Urinary bladder (tissue), 3 donors: ENCODE measurements at regions not wholly inside any gene's neighbourhood (a gene's known extent, or its start where the extent isn't known, plus 50 kb on each side); places are given as distances from the start of the nearest gene placed in this dataset.
"Not testable (repeated sequence)": the region's sequence is repeated elsewhere in the genome, so short reads cannot be mapped to it uniquely, and the experiment has no call there.

Experiments
- DNase-seq: peaks from one replicate; pipeline ENCODE4 v3.0.0-alpha.2; 2015; ENCODE audit errors: extremely low spot score
- H3K27ac ChIP-seq: one replicate; pipeline ENCODE4 v1.5.1; 2013; ENCODE audit warnings: low read depth, mild to moderate bottlenecking, moderate library complexity
- H3K36me3 ChIP-seq: one replicate; pipeline ENCODE4 v1.6.1; 2013; ENCODE audit warnings: mild to moderate bottlenecking, moderate library complexity; ENCODE audit not compliant: insufficient read depth
- H3K4me1 ChIP-seq: one replicate; pipeline ENCODE4 v1.6.1; 2013; ENCODE audit warnings: mild to moderate bottlenecking, moderate library complexity; ENCODE audit not compliant: insufficient read depth
- H3K4me3 ChIP-seq: one replicate; pipeline ENCODE4 v1.5.1; 2013; ENCODE audit warnings: low read depth, low read length
- WGBS: extraction: QIAGEN DNeasy Blood & Tissue Kit; methylation state at CpG from one replicate; pipeline ENCODE4 v1.1.7; 2013; 5-methylcytosine and 5-hydroxymethylcytosine counted together
- donor health status: healthy with polysubstance abuse.
- donor health status: healthy.

DNA sequence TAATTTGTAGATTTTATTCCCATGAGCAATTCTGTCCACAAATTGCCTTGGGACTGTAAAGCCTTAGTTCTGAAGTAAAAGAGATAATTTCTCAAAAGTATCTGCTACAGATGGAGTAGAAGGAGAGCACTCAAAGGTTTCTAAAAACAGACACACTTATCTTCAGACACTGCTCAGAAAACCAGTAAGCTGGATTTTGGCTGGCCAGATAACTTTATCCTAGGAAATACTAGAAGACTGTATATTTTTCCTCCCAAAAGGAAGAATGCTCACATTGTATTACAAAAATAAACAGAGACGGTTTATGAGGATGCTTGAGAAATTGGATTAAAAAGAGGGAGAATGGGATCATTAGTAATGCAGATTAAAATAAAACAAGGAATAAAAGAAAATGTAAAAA, 178.0 kb upstream of the IGFBP3 start:
- 32% methylated on average over 1 of the region's 1 CpG for WGBS
- Histone ChIP-seq H3K4me1 (no peaks in the 10 kb centered on the region), H3K4me3 (no peak overlapping the region), H3K36me3 (no peaks in the 10 kb centered on the region), H3K27ac (no peak overlapping the region)
- DNase-seq = no peak

DNA sequence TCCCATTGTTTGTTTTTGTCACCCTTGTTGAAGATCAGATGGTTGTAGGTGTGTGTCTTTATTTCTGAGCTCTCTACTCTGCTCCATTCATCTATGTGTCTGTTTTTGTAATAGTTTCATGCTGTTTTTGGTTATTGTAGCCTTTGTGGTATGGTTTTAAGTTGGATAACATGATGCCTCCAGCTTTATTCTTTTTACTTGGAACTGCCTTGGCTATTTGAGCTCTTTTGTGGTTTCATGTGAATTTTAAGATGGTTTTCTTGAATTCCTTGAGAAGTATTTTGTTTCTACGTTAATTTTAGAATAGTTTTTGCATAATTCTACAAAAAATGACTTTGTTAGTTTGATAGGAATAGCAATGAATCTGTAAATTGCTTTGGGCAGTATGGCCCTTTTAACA, 170.0 kb upstream of the IGFBP3 start:
- no peaks in the 10 kb centered on the region for H3K4me1 ChIP-seq
- no peak for DNase-seq
- no peak overlapping the region for H3K27ac ChIP-seq
- 62% methylated on average over 1 of the region's 1 CpG for WGBS
- no peaks in the 10 kb centered on the region for H3K36me3 ChIP-seq
- no peak overlapping the region for H3K4me3 ChIP-seq

DNA sequence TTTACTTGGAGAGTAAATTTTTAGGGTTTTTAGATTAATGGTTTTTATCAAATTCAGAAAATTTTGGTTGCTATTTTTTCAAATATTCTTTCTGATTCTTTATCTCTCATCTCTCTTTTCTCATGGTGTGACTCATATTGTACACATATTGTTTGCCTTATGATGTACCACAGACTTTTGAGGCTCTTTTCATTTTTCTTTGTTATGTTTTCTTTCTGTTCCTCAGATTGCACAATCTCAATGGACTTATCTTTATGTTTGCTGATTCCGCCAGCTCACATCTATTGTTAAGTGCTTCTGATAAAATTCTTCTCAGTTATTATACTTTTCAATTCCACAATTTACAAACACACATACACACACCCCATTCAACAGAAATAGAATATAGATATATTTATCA, 168.2 kb upstream of the IGFBP3 start:
- DNase-seq = no peak
- Histone ChIP-seq H3K4me3 (no peak overlapping the region), H3K36me3 (no peaks in the 10 kb centered on the region), H3K4me1 (no peaks in the 10 kb centered on the region), H3K27ac (no peak overlapping the region)
- 90% methylated on average over 1 of the region's 1 CpG for WGBS

DNA sequence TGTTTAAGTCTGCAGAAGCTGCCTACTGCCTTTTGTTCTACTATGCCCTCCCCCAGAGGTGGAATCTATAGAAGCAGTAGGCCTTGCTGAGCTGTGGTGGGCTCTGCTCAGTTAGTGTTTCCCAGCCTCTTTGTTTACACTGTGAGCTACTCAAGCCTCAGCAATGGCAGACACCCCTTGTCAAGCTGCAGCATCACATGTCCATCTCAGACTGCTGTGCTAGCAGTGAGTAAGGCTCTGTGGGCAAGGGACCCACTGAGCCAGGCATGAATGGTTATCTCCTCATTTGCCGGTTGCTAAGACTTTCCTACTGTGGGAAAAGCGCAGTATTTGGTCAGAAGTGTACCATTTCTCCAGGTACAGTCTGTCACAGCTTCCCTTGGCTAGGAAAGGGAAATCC, 167.4 kb upstream of the IGFBP3 start:
- not testable (repeated sequence) for H3K4me3 ChIP-seq, H3K36me3 ChIP-seq, H3K4me1 ChIP-seq, DNase-seq, H3K27ac ChIP-seq
- 97% methylated on average over 2 of the region's 2 CpGs for WGBS

DNA sequence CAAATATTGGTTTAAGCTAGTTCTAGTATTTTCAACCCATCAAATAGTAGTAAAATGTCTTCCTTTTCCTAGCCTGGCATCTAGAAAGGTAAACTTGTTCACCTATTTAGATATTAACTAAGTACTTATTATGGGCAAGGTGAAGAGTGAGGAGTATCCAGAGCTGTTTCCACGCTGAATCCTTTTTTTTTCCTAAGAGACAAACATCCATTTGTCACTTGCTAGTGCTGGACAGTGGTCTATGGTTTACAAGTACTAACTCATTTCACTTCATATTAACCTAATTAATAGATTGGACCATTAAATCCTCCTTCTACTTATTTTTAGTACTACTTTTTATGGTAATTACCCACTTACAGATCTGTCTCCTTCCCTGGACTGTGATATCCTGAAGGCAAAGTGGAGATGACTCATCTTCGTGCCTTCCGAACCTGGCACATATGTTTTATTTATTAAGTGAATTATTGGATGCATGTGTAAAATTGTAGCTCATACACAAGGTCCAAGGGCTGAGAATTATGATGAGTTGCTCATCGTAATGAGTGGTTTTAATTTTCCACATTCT, 159.6 kb upstream of the IGFBP3 start:
- 85% methylated on average over 4 of the region's 4 CpGs for WGBS
- no peaks in the 10 kb centered on the region for H3K4me1 ChIP-seq

DNA sequence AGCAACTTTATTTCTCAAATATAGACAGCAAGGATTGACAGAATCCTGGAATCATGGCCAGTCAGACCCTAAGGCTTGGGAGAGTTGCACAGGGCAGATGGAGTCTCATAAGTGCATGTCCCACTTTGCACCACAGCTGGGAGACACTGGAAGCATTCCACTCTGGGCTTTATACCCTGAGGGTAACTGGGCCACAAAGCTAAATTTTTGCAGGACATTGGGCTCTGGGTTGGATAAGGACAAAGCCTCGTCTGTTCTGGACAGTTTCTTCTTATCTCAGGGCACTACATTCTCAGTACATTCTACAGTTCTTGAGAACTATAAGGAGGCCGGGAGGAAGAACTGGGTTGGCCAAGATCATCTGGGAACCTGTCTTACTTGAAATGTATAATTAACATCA, 158.3 kb upstream of the IGFBP3 start:
- no peaks in the 10 kb centered on the region for H3K36me3 ChIP-seq
- whole genome bisulfite sequencing = 86% methylated on average over 2 of the region's 2 CpGs
- H3K4me3 ChIP-seq = no peak overlapping the region
- H3K27ac ChIP-seq = no peak overlapping the region
- no peak for DNase-seq
- no peaks in the 10 kb centered on the region for H3K4me1 ChIP-seq

More for the DNA sequence above, 159.6 kb upstream of the IGFBP3 start:
- no peak for DNase-seq
- H3K4me3 ChIP-seq = no peak overlapping the region
- H3K36me3 ChIP-seq = no peaks in the 10 kb centered on the region
- no peak overlapping the region for H3K27ac ChIP-seq

DNA sequence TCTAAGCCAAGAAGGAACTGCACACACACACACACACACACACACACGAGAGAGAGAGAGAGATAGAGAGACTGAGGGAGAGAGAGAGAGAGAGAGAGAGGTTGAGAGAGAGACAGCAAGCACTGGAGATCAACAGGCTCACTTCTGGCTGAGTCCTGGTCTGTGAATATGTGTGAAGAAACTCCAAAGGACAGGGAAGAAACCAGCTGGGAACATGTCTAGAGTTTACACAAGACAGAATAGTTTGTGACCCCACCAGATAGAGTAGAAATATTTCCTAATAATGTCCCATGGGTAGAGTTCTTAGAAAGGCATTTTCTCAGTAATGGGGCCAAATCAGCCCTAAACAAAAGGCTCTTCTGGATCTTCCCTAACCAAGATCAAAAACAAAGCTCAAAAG, 155.5 kb upstream of the IGFBP3 start:
- H3K36me3 ChIP-seq = no peaks in the 10 kb centered on the region
- WGBS = 13% methylated on average over 1 of the region's 1 CpG
- no peak for DNase-seq
- no peak overlapping the region for H3K4me3 ChIP-seq
- no peaks in the 10 kb centered on the region for H3K4me1 ChIP-seq
- H3K27ac ChIP-seq = no peak overlapping the region

DNA sequence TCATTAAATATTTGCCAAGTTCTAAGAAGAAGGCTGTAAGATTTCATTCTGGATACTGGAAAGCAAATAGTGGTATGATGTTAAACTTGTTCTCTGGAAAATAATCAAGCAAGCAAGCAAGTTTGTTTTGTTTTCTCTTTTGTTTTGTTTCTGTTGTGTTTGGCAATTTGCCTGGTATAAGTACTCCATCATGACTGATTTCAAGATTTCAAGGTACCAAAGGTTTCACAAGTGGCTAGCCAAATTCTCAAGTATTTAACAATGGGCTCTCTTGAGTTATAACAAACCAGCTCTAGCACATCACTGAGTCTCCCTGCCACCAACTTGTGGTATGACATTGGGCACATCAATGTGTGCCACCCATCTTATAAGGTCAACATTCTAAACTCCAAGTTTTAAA, 151.7 kb upstream of the IGFBP3 start:
- Histone ChIP-seq H3K27ac (no peak overlapping the region), H3K4me3 (no peak overlapping the region), H3K36me3 (no peaks in the 10 kb centered on the region), H3K4me1 (no peaks in the 10 kb centered on the region)
- DNase-seq = peak; percentile 8

DNA sequence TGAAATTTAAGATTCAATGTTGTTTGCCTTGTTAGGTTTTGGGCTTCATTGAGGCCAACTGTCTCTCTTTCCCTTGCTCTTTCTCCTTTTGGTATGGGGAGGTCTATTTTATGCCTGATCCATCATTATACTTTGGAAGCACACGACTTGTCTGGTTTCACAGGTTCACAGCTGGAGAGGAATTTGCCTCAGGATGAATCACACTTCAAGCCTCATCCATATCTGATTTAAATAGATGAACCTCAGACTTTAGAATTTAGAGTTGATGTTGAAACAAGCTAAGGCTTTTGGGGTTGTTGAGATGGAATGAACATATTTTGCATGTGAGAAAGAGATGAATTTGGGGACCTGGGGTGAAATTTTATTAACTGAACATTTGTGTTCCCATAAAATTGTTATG, 150.5 kb upstream of the IGFBP3 start:
- 75% methylated on average over 1 of the region's 1 CpG for WGBS
- no peak overlapping the region for H3K4me3 ChIP-seq
- H3K4me1 ChIP-seq = no peaks in the 10 kb centered on the region
- no peak for DNase-seq
- H3K27ac ChIP-seq = no peak overlapping the region
- no peaks in the 10 kb centered on the region for H3K36me3 ChIP-seq

DNA sequence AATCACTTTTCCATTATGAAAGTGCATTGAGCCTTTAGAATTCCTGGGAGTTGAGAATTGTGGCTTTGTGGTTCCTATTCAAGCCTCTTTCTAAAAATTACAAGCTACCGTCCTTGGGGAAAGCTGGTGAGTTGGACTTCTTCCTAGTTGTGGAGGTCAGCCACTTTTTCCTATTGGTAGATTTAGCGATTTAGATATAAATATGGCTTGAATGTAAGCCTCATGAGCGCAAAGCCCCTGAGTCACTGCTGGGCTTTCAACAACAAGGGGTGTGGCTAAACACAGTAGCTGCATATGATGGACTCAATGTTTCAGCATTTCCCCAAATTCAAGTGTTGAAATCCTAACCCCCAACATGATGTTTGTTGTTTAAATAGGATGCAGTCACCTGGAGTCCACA, 150.0 kb upstream of the IGFBP3 start:
- Histone ChIP-seq H3K27ac (no peak overlapping the region), H3K4me1 (no peaks in the 10 kb centered on the region), H3K36me3 (no peaks in the 10 kb centered on the region), H3K4me3 (no peak overlapping the region)
- 76% methylated on average over 3 of the region's 3 CpGs for WGBS
- no peak for DNase-seq

DNA sequence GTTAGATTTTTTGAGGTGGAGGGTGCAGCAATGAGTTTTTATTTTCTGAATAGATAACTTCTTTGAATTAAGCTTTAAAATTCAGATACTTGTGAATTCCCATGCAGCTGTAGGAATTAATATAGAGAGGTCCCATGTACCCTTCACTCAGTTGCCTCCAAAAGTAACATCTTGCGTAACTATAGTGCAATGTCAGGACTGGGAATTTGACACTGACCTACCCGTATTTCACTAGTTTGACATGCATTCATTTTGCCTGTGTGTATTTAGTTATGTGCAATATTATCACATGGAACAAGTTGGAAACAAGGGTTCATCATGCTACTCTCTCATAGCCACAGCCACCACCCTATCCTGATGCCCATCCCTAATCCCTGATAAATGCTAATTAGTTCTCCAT, 147.1 kb upstream of the IGFBP3 start:
- Histone ChIP-seq H3K4me1 (no peaks in the 10 kb centered on the region), H3K27ac (no peak overlapping the region), H3K36me3 (no peaks in the 10 kb centered on the region), H3K4me3 (no peak overlapping the region)
- 63% methylated on average over 2 of the region's 2 CpGs for WGBS
- DNase-seq = no peak

DNA sequence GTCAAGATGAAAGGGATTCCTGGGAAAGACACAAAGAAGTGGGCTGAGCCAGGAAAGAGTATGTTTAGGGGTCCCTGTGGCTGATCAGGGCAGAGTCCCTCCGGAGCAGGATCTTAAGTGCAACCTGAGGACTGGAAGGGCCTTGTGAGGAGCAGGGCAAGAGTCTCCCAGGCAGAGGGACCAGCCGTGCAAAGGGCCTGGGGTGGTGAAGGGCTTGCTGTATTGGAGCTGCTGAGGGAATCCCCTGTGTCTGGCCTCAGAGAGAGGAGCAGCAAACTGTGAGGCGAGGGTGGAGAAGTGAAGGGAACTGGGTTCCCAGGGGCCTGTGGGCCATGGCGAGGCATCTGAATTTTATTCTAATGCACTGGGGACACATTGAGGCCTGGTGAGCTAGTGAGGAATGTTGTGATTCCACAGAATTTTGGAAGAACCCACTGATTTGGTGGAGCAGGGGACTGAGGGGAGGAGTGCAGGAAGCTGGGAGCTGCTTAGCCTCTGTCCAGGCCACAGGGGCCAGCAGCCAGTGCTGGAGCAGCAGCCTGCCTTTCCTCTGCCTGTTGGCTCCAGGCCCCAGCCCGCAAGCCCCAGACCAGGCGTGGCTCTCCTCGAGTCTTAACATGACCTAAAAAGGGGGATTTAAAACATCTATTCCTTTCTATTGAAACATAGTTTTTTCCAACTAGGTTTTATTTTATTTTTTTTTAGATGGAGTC, 138.4 kb upstream of the IGFBP3 start:
- no peak overlapping the region for H3K27ac ChIP-seq
- H3K4me1 ChIP-seq = no peaks in the 10 kb centered on the region
- H3K4me3 ChIP-seq = no peak overlapping the region
- no peak for DNase-seq
- WGBS = 67% methylated on average over 7 of the region's 7 CpGs
- H3K36me3 ChIP-seq = no peaks in the 10 kb centered on the region

DNA sequence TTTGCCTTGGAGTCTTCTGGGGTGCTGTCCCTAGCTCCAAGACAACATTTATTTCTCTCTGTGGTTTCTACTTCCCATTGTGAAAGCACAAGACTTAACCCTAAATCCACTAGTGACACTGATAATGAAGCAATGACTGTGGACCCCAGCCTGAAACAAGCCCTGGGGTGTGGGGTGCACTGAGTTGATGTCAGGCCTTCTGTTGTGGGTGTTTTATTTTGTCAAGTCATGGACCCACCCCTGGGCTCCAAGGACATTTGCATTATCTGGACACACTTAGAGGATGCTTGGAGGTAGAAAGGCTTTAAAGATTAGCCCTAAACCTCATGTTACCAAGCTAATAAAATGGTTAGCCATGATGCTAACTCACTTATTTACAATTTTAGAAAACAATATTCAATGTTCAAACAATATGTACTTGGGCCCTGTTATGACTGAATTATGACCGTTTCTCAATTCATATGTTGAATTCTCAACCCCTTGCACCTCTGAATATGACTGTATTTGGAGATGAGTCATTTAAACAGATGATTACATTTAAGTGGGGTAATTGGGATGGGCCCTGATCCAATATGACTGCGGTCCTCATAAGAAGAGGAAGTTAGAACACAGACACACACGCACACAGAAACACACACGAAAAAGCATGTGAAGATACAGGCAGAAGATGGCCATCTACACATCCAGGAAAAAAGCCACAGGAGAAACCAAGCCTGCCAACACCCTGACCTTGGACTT, 137.2 kb upstream of the IGFBP3 start:
- Histone ChIP-seq H3K4me1 (no peaks in the 10 kb centered on the region), H3K36me3 (no peaks in the 10 kb centered on the region), H3K4me3 (no peak overlapping the region), H3K27ac (no peak overlapping the region)
- 90% methylated on average over 4 of the region's 4 CpGs for WGBS
- no peak for DNase-seq

DNA sequence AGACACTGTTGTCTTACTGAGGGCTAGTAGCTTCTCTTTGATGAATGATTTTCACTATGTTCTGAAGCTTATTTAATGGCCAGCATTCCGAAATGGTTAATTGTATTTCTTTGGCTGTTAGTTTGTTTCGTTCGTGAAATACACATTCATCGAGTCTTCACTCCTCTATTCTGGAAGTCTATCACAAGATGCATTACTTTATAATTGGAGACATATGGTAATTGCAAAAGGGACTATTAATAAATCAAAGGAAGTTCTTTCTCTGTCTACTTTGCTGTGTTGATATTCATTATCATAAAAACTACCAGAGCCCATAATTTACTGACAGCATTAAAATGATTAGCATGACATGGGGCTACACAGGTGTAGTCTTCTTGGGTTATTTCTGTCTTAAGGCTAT, 133.8 kb upstream of the IGFBP3 start:
- 84% methylated on average over 4 of the region's 4 CpGs for WGBS
- H3K4me1 ChIP-seq = no peaks in the 10 kb centered on the region
- no peak overlapping the region for H3K27ac ChIP-seq
- DNase-seq = no peak
- H3K4me3 ChIP-seq = no peak overlapping the region
- H3K36me3 ChIP-seq = no peaks in the 10 kb centered on the region
